ENCODE measurements at regions not wholly inside any gene's neighbourhood (a gene's known extent, or its start where the extent isn't known, plus 50 kb on each side); places are given as distances from the start of the nearest gene placed in this dataset.
"Not testable (repeated sequence)": the region's sequence is repeated elsewhere in the genome, so short reads cannot be mapped to it uniquely, and the experiment has no call there.

- no peak for DNase-seq
These were observed 115.8 kb upstream of the PLCL2 start for GRCh38 chr3:16768956-16769355.

- DNase-seq = no peak
These were observed 115.2 kb upstream of the PLCL2 start for GRCh38 chr3:16769525-16769924.

GRCh38 chr3:16770021-16770420, 114.7 kb upstream of the PLCL2 start:
- no peak for DNase-seq

GRCh38 chr3:16770792-16771191, 114.0 kb upstream of the PLCL2 start:
- no peak for DNase-seq

- DNase-seq = not testable (repeated sequence)
These were observed 111.2 kb upstream of the PLCL2 start for GRCh38 chr3:16773594-16773993.

GRCh38 chr3:16774536-16774935, 110.2 kb upstream of the PLCL2 start:
- not testable (repeated sequence) for DNase-seq

GRCh38 chr3:16784973-16785372, 99.8 kb upstream of the PLCL2 start:
- DNase-seq = no peak

GRCh38 chr3:16785465-16785864, 99.3 kb upstream of the PLCL2 start:
- no peak for DNase-seq

- DNase-seq = no peak
These were observed 96.2 kb upstream of the PLCL2 start for GRCh38 chr3:16788440-16789056.

GRCh38 chr3:16789344-16790120, 95.2 kb upstream of the PLCL2 start:
- DNase-seq = no peak

GRCh38 chr3:16790432-16791400, 94.0 kb upstream of the PLCL2 start:
- DNase-seq = no peak

GRCh38 chr3:16793321-16793720, 91.4 kb upstream of the PLCL2 start:
- DNase-seq = no peak

GRCh38 chr3:16794257-16794656, 90.5 kb upstream of the PLCL2 start:
- no peak for DNase-seq

- DNase-seq = no peak
These were observed 89.2 kb upstream of the PLCL2 start for GRCh38 chr3:16795581-16795980.

- DNase-seq = no peak
These were observed 86.9 kb upstream of the PLCL2 start for GRCh38 chr3:16797831-16798230.

- DNase-seq = no peak
These were observed 86.0 kb upstream of the PLCL2 start for GRCh38 chr3:16798738-16799137.

- no peak for DNase-seq
These were observed 84.4 kb upstream of the PLCL2 start for GRCh38 chr3:16800361-16800760.

GRCh38 chr3:16801223-16801622, 83.5 kb upstream of the PLCL2 start:
- DNase-seq = no peak

GRCh38 chr3:16801698-16802097, 83.1 kb upstream of the PLCL2 start:
- DNase-seq = no peak

- DNase-seq = no peak
These were observed 82.4 kb upstream of the PLCL2 start for GRCh38 chr3:16802389-16802788.

- no peak for DNase-seq
These were observed 81.7 kb upstream of the PLCL2 start for GRCh38 chr3:16803019-16803418.

GRCh38 chr3:16807391-16807790, 77.4 kb upstream of the PLCL2 start:
- DNase-seq = no peak
